SK-N-SH treated with all-trans-retinoic acid at 6 μM for 48 hours (cell line): ENCODE measurements at regions not wholly inside any gene's neighbourhood (a gene's known extent, or its start where the extent isn't known, plus 50 kb on each side); places are given as distances from the start of the nearest gene placed in this dataset.

Experiments used
- ATAC-seq: fragments of 200-7000 bp; cut with Tn5 transposase; 3 replicates; pipeline ENCODE4 v1.9.1; 2020; ENCODE audit warnings: mild to moderate bottlenecking, moderate library complexity
- ARNTL ChIP-seq: fragments of 450-650 bp; formaldehyde crosslinking; IDR thresholded peaks from 2 replicates; pipeline ENCODE4 v1.5.0; 2020; ENCODE audit warnings: low read depth, mild to moderate bottlenecking, moderate library complexity, borderline replicate concordance
- BACH2 ChIP-seq: fragments of 250-450 bp; sonication (Bioruptor Pico); IDR thresholded peaks from 2 replicates; pipeline ENCODE4 v1.9.0; 2021; ENCODE audit warnings: mild to moderate bottlenecking, borderline replicate concordance
- CREB5 ChIP-seq: fragments of 250-450 bp; sonication (Bioruptor Pico); IDR thresholded peaks from 2 replicates; pipeline ENCODE4 v1.5.1; 2020; ENCODE audit warnings: low read depth, mild to moderate bottlenecking, moderate library complexity
- CSDC2 ChIP-seq: fragments of 250-450 bp; sonication (Bioruptor Pico); IDR thresholded peaks from 2 replicates; pipeline ENCODE4 v1.5.0; 2020; ENCODE audit warnings: mild to moderate bottlenecking, moderate library complexity
- CSRNP3 ChIP-seq: fragments of 250-450 bp; sonication (Bioruptor Pico); IDR thresholded peaks from 2 replicates; pipeline ENCODE4 v1.5.1; 2021; ENCODE audit warnings: mild to moderate bottlenecking, moderate library complexity
- ESRRG ChIP-seq: fragments of 250-450 bp; sonication (Bioruptor Pico); IDR thresholded peaks from 2 replicates; pipeline ENCODE4 v1.6.1; 2021; ENCODE audit warnings: mild to moderate bottlenecking
- GLIS3 ChIP-seq: fragments of 250-450 bp; sonication (Bioruptor Pico); IDR thresholded peaks from 2 replicates; pipeline ENCODE4 v1.5.0; 2020; ENCODE audit warnings: mild to moderate bottlenecking, moderate library complexity
- ISL1 ChIP-seq: fragments of 250-450 bp; sonication (Bioruptor Pico); IDR thresholded peaks from 2 replicates; pipeline ENCODE4 v2.1.2; 2022; ENCODE audit warnings: mild to moderate bottlenecking, moderate library complexity
- OSR1 ChIP-seq: fragments of 250-450 bp; sonication (Bioruptor Pico); IDR thresholded peaks from 2 replicates; pipeline ENCODE4 v1.8.0; 2022; ENCODE audit warnings: moderate library complexity, mild to moderate bottlenecking, inconsistent platforms
- PATZ1 ChIP-seq: fragments of 250-450 bp; sonication (Bioruptor Pico); IDR thresholded peaks from 2 replicates; pipeline ENCODE4 v1.8.0; 2020; ENCODE audit warnings: mild to moderate bottlenecking, moderate library complexity, borderline replicate concordance
- POU6F1 ChIP-seq: fragments of 250-450 bp; sonication (Bioruptor Pico); IDR thresholded peaks from 2 replicates; pipeline ENCODE4 v1.8.0; 2021; ENCODE audit warnings: low read depth, mild to moderate bottlenecking, moderate library complexity, borderline replicate concordance
- PPARA ChIP-seq: fragments of 250-450 bp; sonication (Bioruptor Pico); IDR thresholded peaks from 2 replicates; pipeline ENCODE4 v1.5.0; 2020; ENCODE audit warnings: mild to moderate bottlenecking, borderline replicate concordance
- RARB ChIP-seq: fragments of 250-450 bp; sonication (Bioruptor Pico); IDR thresholded peaks from 2 replicates; pipeline ENCODE4 v1.8.0; 2021; ENCODE audit warnings: mild to moderate bottlenecking, moderate library complexity
- SNAI2 ChIP-seq: fragments of 250-450 bp; sonication (Bioruptor Pico); IDR thresholded peaks from 2 replicates; pipeline ENCODE4 v1.5.0; 2020; ENCODE audit warnings: mild to moderate bottlenecking, moderate library complexity
- TCF4 ChIP-seq: fragments of 250-450 bp; sonication (Bioruptor Pico); IDR thresholded peaks from 2 replicates; pipeline ENCODE4 v1.8.0; 2021; ENCODE audit warnings: mild to moderate bottlenecking, moderate library complexity, borderline replicate concordance
- TOX ChIP-seq: fragments of 250-450 bp; sonication (Bioruptor Pico); IDR thresholded peaks from 2 replicates; pipeline ENCODE4 v1.8.0; 2021; ENCODE audit warnings: mild to moderate bottlenecking, moderate library complexity, borderline replicate concordance
- TSHZ2 ChIP-seq: fragments of 250-450 bp; sonication (Bioruptor Pico); IDR thresholded peaks from 2 replicates; pipeline ENCODE4 v1.5.0; 2020; ENCODE audit warnings: mild to moderate bottlenecking, moderate library complexity
- ZC3H10 ChIP-seq: fragments of 250-450 bp; sonication (Bioruptor Pico); IDR thresholded peaks from 2 replicates; pipeline ENCODE4 v1.5.1; 2021; ENCODE audit warnings: mild to moderate bottlenecking, moderate library complexity
- ZFP3 ChIP-seq: fragments of 250-450 bp; sonication (Bioruptor Pico); IDR thresholded peaks from 2 replicates; pipeline ENCODE4 v1.5.0; 2020; ENCODE audit warnings: mild to moderate bottlenecking, moderate library complexity
- ZFP30 ChIP-seq: fragments of 450-650 bp; formaldehyde crosslinking; IDR thresholded peaks from 2 replicates; pipeline ENCODE4 v1.5.0; 2022; ENCODE audit warnings: mild to moderate bottlenecking, moderate library complexity
- ZNF70 ChIP-seq: fragments of 450-650 bp; formaldehyde crosslinking; IDR thresholded peaks from 2 replicates; pipeline ENCODE4 v1.5.0; 2020; ENCODE audit warnings: mild to moderate bottlenecking, moderate library complexity
- ZNF8 ChIP-seq: fragments of 450-650 bp; formaldehyde crosslinking; IDR thresholded peaks from 2 replicates; pipeline ENCODE4 v1.5.0; 2020; ENCODE audit warnings: mild to moderate bottlenecking, moderate library complexity

GRCh38 chr11:37089439-37089838, 491.4 kb upstream of the RAG2 start:
- TF ChIP-seq ISL1 (CRISPR knock-in tag) = peak; percentile 73
- peak; percentile 81 for TF ChIP-seq TCF4
- TF ChIP-seq TSHZ2 = peak; percentile 59
- TF ChIP-seq PPARA (CRISPR knock-in tag) = no peak
- no peak for TF ChIP-seq PATZ1 (CRISPR knock-in tag)
- no peak for ATAC-seq

GRCh38 chr11:37088573-37088910, 490.5 kb upstream of the RAG2 start:
- no peak for ATAC-seq
- TF ChIP-seq SNAI2 (CRISPR knock-in tag) (no peak), TOX (CRISPR knock-in tag) (no peak), CSRNP3 (CRISPR knock-in tag) (no peak), RARB (no peak), ISL1 (CRISPR knock-in tag) (no peak), ZC3H10 (no peak), ESRRG (CRISPR knock-in tag) (no peak), ZFP30 (no peak), GLIS3 (CRISPR knock-in tag) (no peak), ZNF70 (CRISPR knock-in tag) (no peak), ZNF8 (CRISPR knock-in tag) (no peak), POU6F1 (no peak), BACH2 (no peak), CSDC2 (CRISPR knock-in tag) (no peak)

- ATAC-seq = no peak
- no peak for TF ChIP-seq TSHZ2
- TF ChIP-seq PPARA (CRISPR knock-in tag) = no peak
- no peak for TF ChIP-seq OSR1 (CRISPR knock-in tag)
- no peak for TF ChIP-seq ZFP3 (CRISPR knock-in tag)
- no peak for TF ChIP-seq GLIS3 (CRISPR knock-in tag)
- TF ChIP-seq ZC3H10 = no peak
- no peak for TF ChIP-seq ESRRG (CRISPR knock-in tag)
- TF ChIP-seq ISL1 (CRISPR knock-in tag) = no peak
- no peak for TF ChIP-seq PATZ1 (CRISPR knock-in tag)
- TF ChIP-seq CREB5 (CRISPR knock-in tag) = no peak
- no peak for TF ChIP-seq ZFP30
- TF ChIP-seq ARNTL (CRISPR knock-in tag) = no peak
- TF ChIP-seq BACH2 = no peak
These were observed 489.9 kb upstream of the RAG2 start for GRCh38 chr11:37087650-37088572.
